HCT116 (cell line): ENCODE measurements at regions not wholly inside any gene's neighbourhood (a gene's known extent, or its start where the extent isn't known, plus 50 kb on each side); places are given as distances from the start of the nearest gene placed in this dataset.

Experiments
- ATAC-seq: fragments of 200-7000 bp; cut with Tn5 transposase; 2 replicates; pipeline ENCODE4 v1.9.1; 2020; ENCODE audit warnings: mild to moderate bottlenecking, moderate library complexity
- BruUV-seq: library from RNA; stranded (reverse); fragments of 400-500 nt; replicated peaks from 2 replicates; lab custom pipeline; 2021; lab: Mats Ljungman, UMichigan
- CTCF ChIA-PET: fragments of 300-600 bp; sonication (Branson Sonifier 250); formaldehyde crosslinking; loops from one replicate; lab custom pipeline; 2021; ENCODE audit warnings: antibody characterized with exemption; lab: Charles Lee
- POLR2A ChIA-PET: fragments of 300-600, 350-600 bp; sonication (Branson Sonifier 250); formaldehyde crosslinking; loops from one replicate; lab custom pipeline; 2021; ENCODE audit warnings: antibody characterized with exemption; lab: Charles Lee
- RAD21 ChIA-PET, 2 experiments: fragments of 300-600 bp; sonication (Branson Sonifier 250); formaldehyde crosslinking; loops; one replicate each; lab custom pipeline; 2023; ENCODE audit warnings: low total read pairs in 2 of 2; ENCODE audit not compliant: uncharacterized antibody in 2 of 2, unreplicated experiment in 2 of 2, low non-redundant PET in 1 of 2; lab: Charles Lee
- DNase-seq: peaks from one replicate; pipeline ENCODE4 v3.0.0-alpha.2; 2010; ENCODE audit warnings: low read depth, low spot score
- H2AFZ ChIP-seq: fragments of 200-600 bp; shearing (Covaris generic), sonication (generic); 2 replicates; pipeline ENCODE4 v1.6.1; 2017; ENCODE audit warnings: low read depth, mixed run types, mixed read lengths, antibody characterized with exemption, low read length; ENCODE audit not compliant: poor library complexity, severe bottlenecking
- H3K27ac ChIP-seq: 2 replicates; pipeline ENCODE4 v1.5.1; 2012; ENCODE audit warnings: low read depth, low read length
- H3K27me3 ChIP-seq: fragments of 200-600 bp; sonication (generic); 2 replicates; pipeline ENCODE4 v1.6.1; 2016; ENCODE audit warnings: mixed run types, low read length, mixed read lengths; ENCODE audit not compliant: insufficient read depth
- H3K36me3 ChIP-seq, 2 experiments: fragments of 200-500 bp in 1 of 2; fragments of 200-600 bp in 1 of 2; sonication (Bioruptor generic) in 1 of 2; sonication (generic) in 1 of 2; 2 replicates each; pipeline versions ENCODE4 v1.5.1 to v1.6.1; 2014 to 2016; ENCODE audit warnings: low read length in 2 of 2, inconsistent platforms in 1 of 2, mixed read lengths in 1 of 2, mixed run types in 1 of 2; ENCODE audit not compliant: insufficient read depth in 2 of 2, control insufficient read depth in 1 of 2
- H3K4me1 ChIP-seq, 2 experiments: fragments of 200-600 bp in 1 of 2; sonication (generic) in 1 of 2; 2 replicates each; pipeline versions ENCODE4 v1.5.1 to v1.6.1; 2012 to 2017; ENCODE audit warnings: low read length in 2 of 2, inconsistent platforms in 1 of 2, mild to moderate bottlenecking in 1 of 2, mixed read lengths in 1 of 2, mixed run types in 1 of 2, moderate library complexity in 1 of 2; ENCODE audit not compliant: insufficient read depth in 2 of 2, control insufficient read depth in 1 of 2
- H3K4me2 ChIP-seq: fragments of 200-600 bp; sonication (generic); 2 replicates; pipeline ENCODE4 v1.6.1; 2017; ENCODE audit warnings: mixed run types, low read length, mixed read lengths
- H3K4me3 ChIP-seq, 2 experiments: fragments of 200-600 bp in 1 of 2; sonication (generic) in 1 of 2; replicated peaks in 1 of 2; 2 replicates each; pipeline ENCODE4 v1.5.1; 2011 to 2016; ENCODE audit warnings: low read length in 2 of 2, control low read depth in 1 of 2, low read depth in 1 of 2, mild to moderate bottlenecking in 1 of 2, mixed read lengths in 1 of 2, mixed run types in 1 of 2
- H3K79me2 ChIP-seq: fragments of 200-600 bp; sonication (generic); 2 replicates; pipeline ENCODE4 v1.6.1; 2017; ENCODE audit warnings: mild to moderate bottlenecking, mixed run types, low read length, moderate library complexity, mixed read lengths; ENCODE audit not compliant: insufficient read depth
- H3K9ac ChIP-seq: fragments of 200-600 bp; sonication (generic); 2 replicates; pipeline ENCODE4 v1.6.1; 2016; ENCODE audit warnings: low read length, mixed read lengths
- H3K9me2 ChIP-seq: fragments of 200-600 bp; sonication (generic), shearing (Covaris generic); 2 replicates; pipeline ENCODE4 v1.6.1; 2017; ENCODE audit warnings: mixed run types, mild to moderate bottlenecking, moderate library complexity; ENCODE audit not compliant: insufficient read depth
- H3K9me3 ChIP-seq, 2 experiments: fragments of 200-500 bp in 1 of 2; fragments of 200-600 bp in 1 of 2; sonication (Bioruptor generic) in 1 of 2; sonication (generic) in 1 of 2; 2 replicates each; pipeline ENCODE4 v1.6.1; 2014 to 2017; ENCODE audit warnings: low read length in 2 of 2, mixed read lengths in 2 of 2, inconsistent platforms in 1 of 2, low read depth in 1 of 2, mild to moderate bottlenecking in 1 of 2, mixed run types in 1 of 2, moderate library complexity in 1 of 2; ENCODE audit not compliant: control insufficient read depth in 1 of 2, insufficient read depth in 1 of 2
- H4K20me1 ChIP-seq: fragments of 200-600 bp; sonication (generic), shearing (Covaris generic); 2 replicates; pipeline ENCODE4 v1.6.1; 2017; ENCODE audit warnings: mixed run types, mild to moderate bottlenecking, moderate library complexity; ENCODE audit not compliant: insufficient read depth
- ATF3 ChIP-seq: IDR thresholded peaks from 2 replicates; pipeline ENCODE4 v1.6.1; 2012
- CBX3 ChIP-seq: IDR thresholded peaks from 2 replicates; pipeline ENCODE4 v1.6.1; 2012; ENCODE audit warnings: low read depth
- CEBPB ChIP-seq: IDR thresholded peaks from 2 replicates; pipeline ENCODE4 v1.6.1; 2012; ENCODE audit warnings: low read depth
- EGR1 ChIP-seq: IDR thresholded peaks from 2 replicates; pipeline ENCODE4 v1.6.1; 2012; ENCODE audit warnings: low read depth
- EZH2phosphoT487 ChIP-seq: fragments of 200-600 bp; IDR thresholded peaks from 2 replicates; pipeline ENCODE4 v1.6.1; 2018; ENCODE audit warnings: antibody characterized with exemption, borderline replicate concordance
- FOSL1 ChIP-seq: IDR thresholded peaks from 2 replicates; pipeline ENCODE4 v1.6.1; 2012; ENCODE audit warnings: low read depth
- POLR2AphosphoS5 ChIP-seq: IDR thresholded peaks from 2 replicates; pipeline ENCODE4 v1.6.1; 2011; ENCODE audit warnings: mild to moderate bottlenecking, low read depth, low read length, moderate library complexity
- RAD21 ChIP-seq: IDR thresholded peaks from 2 replicates; pipeline ENCODE4 v1.6.1; 2012; ENCODE audit warnings: low read depth, mild to moderate bottlenecking
- REST ChIP-seq: IDR thresholded peaks from 2 replicates; pipeline ENCODE4 v1.6.1; 2012; ENCODE audit warnings: low read depth
- SIN3A ChIP-seq: IDR thresholded peaks from 2 replicates; pipeline ENCODE4 v1.6.1; 2012; ENCODE audit warnings: low read depth
- SP1 ChIP-seq: IDR thresholded peaks from 2 replicates; pipeline ENCODE4 v1.6.1; 2012; ENCODE audit warnings: low read depth
- SRF ChIP-seq: IDR thresholded peaks from 2 replicates; pipeline ENCODE4 v1.6.1; 2012; ENCODE audit warnings: low read depth
- TCF7L2 ChIP-seq: IDR thresholded peaks from 2 replicates; pipeline ENCODE4 v1.7.0; 2011; ENCODE audit warnings: borderline replicate concordance, inconsistent platforms; ENCODE audit not compliant: insufficient read depth, insufficient read length; ENCODE audit errors: extremely low read depth
- ZBTB33 ChIP-seq: IDR thresholded peaks from 2 replicates; pipeline ENCODE4 v1.6.1; 2011; ENCODE audit warnings: mild to moderate bottlenecking, low read length, moderate library complexity; ENCODE audit not compliant: insufficient replicate concordance; ENCODE audit errors: extremely low read depth
- ZFX ChIP-seq: fragments of 450-650 bp; IDR thresholded peaks from 2 replicates; pipeline ENCODE4 v1.6.1; 2017
- intact Hi-C: fragments of 100-400 bp; cut with micrococcal nuclease; formaldehyde crosslinking; loops from 2 replicates; pipeline ENCODE4 v1.10.0; 2022

- Histone ChIP-seq H3K9ac (no peak overlapping the region), H4K20me1 (no peaks in the 10 kb centered on the region), H3K4me3 (no peak overlapping the region), H3K4me2 (no peak overlapping the region), H3K4me1 (no peaks in the 10 kb centered on the region), H3K27me3 (no peaks in the 10 kb centered on the region), H3K9me3 (no peaks in the 10 kb centered on the region), H2AFZ (no peak overlapping the region), H3K36me3 (no peaks in the 10 kb centered on the region), H3K9me2 (no peaks in the 10 kb centered on the region)
- intact Hi-C loops, result no loop called here
- RAD21 ChIA-PET, result no interaction called here
- DNase-seq, result no peak
- POLR2A ChIA-PET, result no interaction called here
- CTCF ChIA-PET, result no interaction called here
- TF ChIP-seq CEBPB, result no peak
- no peak for TF ChIP-seq SIN3A
- TF ChIP-seq SP1, result no peak
- no peak for TF ChIP-seq ZFX
- no peak for TF ChIP-seq ATF3
- TF ChIP-seq RAD21, result no peak
- TF ChIP-seq, all 23 proteins: peak for 0
- no TSS peak for BruUV-seq
- ATAC-seq, result no peak
- Histone ChIP-seq H3K79me2 (no peaks in the 10 kb centered on the region), H3K27ac (no peak overlapping the region)
Measured at GRCh38 chr2:31770741-31771140, 190.0 kb upstream of the SRD5A2 start.

GRCh38 chr2:31765078-31765945 is 184.6 kb upstream of the SRD5A2 start:
- Histone ChIP-seq H3K4me3 (no peak overlapping the region), H3K4me2 (no peak overlapping the region), H3K9ac (no peak overlapping the region), H3K9me3 (peaks cover 0 to 3% of the 10 kb centered on the region in 2 experiments; a peak in 1 of 4 replicates), H3K4me1 (no peaks in the 10 kb centered on the region), H2AFZ (no peak overlapping the region), H3K27me3 (no peaks in the 10 kb centered on the region), H3K36me3 (no peaks in the 10 kb centered on the region), H3K27ac (no peak overlapping the region), H3K79me2 (no peaks in the 10 kb centered on the region), H4K20me1 (no peaks in the 10 kb centered on the region), H3K9me2 (no peaks in the 10 kb centered on the region)
- BruUV-seq, result no TSS peak
- ChIA-PET RAD21 (no interaction called here), POLR2A (no interaction called here), CTCF (no interaction called here)
- DNase-seq, result no peak
- intact Hi-C loops, result no loop called here
- ATAC-seq, result no peak
- TF ChIP-seq EGR1 (no peak), FOSL1 (no peak), CBX3 (no peak), SRF (no peak), CEBPB (no peak), ZBTB33 (no peak), SIN3A (no peak), POLR2AphosphoS5 (no peak), REST (no peak), EZH2phosphoT487 (no peak), TCF7L2 (no peak)
